PFSK-1 (cell line): ENCODE measurements at regions not wholly inside any gene's neighbourhood (a gene's known extent, or its start where the extent isn't known, plus 50 kb on each side); places are given as distances from the start of the nearest gene placed in this dataset.

Source experiments
- FOXP2 ChIP-seq: optimal IDR thresholded peaks from 2 replicates; pipeline ENCODE3; 2011; ENCODE audit warnings: borderline replicate concordance, control low read depth, inconsistent platforms; ENCODE audit not compliant: insufficient read depth; ENCODE audit errors: extremely low read length, extremely low read depth
- POLR2AphosphoS5 ChIP-seq: IDR thresholded peaks from 2 replicates; pipeline ENCODE4 v1.6.1; 2012; ENCODE audit warnings: low read depth, mild to moderate bottlenecking, control low read depth, low read length, moderate library complexity
- REST ChIP-seq, 2 experiments: IDR thresholded peaks; 2 replicates each; pipeline versions ENCODE4 v1.6.1 to v1.8.0; 2011 to 2012; ENCODE audit warnings: low read depth in 2 of 2, low read length in 2 of 2, control low read depth in 1 of 2, inconsistent platforms in 1 of 2, mild to moderate bottlenecking in 1 of 2, moderate library complexity in 1 of 2; ENCODE audit not compliant: insufficient read depth in 1 of 2
- SIN3A ChIP-seq: IDR thresholded peaks from 2 replicates; pipeline ENCODE4 v1.6.1; 2012; ENCODE audit warnings: mild to moderate bottlenecking, low read length, moderate library complexity, borderline replicate concordance; ENCODE audit not compliant: insufficient read depth
- TAF1 ChIP-seq: IDR thresholded peaks from 2 replicates; pipeline ENCODE4 v1.6.1; 2012; ENCODE audit warnings: low read length, control low read depth, borderline replicate concordance; ENCODE audit not compliant: insufficient read depth

GRCh38 chrX:10795721-10796120, 175.3 kb upstream of the MID1 start:
- TF ChIP-seq POLR2AphosphoS5 (no peak), REST (IDR thresholded peaks at IDR 0.05; ENCODE audit: insufficient read depth in 1 of 2, low read depth in 2 of 2, low read length in 2 of 2) (no peak), TAF1 (no peak), FOXP2 (no peak), SIN3A (no peak)

DNA sequence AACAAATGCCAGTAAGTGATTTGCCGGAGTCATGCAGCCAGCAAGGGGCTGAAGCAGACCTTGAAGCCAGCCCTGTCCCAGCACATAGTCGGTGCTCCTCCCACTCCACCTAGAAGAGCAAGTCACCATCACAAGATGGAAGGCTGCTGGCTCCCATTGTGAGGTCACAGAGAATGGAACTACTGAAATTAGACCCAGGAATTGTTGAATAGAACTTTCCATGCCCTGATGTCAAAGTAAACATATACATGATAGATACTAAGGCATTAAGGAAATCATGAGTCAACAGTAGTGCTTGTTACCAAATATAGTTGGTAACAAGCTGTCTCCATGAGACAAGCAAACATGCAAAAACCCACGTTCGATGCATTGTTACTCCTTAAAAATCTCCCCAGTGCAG, 177.1 kb upstream of the MID1 start:
- TF ChIP-seq REST (IDR thresholded peaks at IDR 0.05; ENCODE audit: insufficient read depth in 1 of 2, low read depth in 2 of 2, low read length in 2 of 2) (no peak), SIN3A (no peak), TAF1 (no peak), FOXP2 (no peak), POLR2AphosphoS5 (no peak)

GRCh38 chrX:10798041-10798440, 177.7 kb upstream of the MID1 start:
- TF ChIP-seq TAF1: no peak

DNA sequence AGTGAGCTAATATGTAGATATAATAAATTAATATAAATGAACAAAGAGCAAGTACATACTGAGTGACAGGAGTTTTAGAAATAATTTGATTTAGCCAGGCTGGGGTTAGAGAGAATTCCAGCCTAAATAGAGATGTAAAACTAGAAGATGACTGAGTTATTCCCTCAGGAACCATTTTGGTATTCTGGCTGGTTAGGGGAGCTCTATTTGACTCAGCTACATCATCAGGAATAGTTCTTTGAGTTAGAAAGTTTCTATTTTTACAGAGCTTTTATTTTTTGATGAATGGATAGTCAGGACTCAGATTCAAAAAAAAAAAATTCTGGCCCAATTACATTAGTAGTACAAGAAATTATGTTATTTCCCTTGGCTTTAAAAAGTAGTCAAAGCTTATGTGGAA, 180.4 kb upstream of the MID1 start:
- no peak for TF ChIP-seq TAF1
- no peak for TF ChIP-seq REST (IDR thresholded peaks at IDR 0.05; ENCODE audit: insufficient read depth in 1 of 2, low read depth in 2 of 2, low read length in 2 of 2)
- no peak for TF ChIP-seq SIN3A
- TF ChIP-seq POLR2AphosphoS5: no peak
- TF ChIP-seq FOXP2: no peak

DNA sequence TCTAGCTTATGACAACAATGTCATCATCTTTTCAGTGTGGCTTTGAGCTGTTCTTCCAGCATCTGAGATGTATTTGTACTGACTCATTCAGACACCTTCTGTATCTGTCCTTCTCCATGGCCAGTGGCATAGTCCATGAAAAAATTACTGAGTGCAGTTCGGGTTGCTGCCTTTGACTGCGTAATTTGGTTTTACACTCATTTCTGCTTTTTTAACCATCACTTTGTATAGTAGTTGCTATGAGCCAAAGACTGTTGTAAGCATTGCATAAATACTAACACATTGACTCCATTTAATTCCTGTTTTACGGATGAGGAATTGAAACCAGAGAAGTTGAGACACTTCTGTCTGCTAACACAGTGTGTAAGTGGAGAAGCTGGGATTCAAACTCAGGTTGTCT, 190.7 kb upstream of the MID1 start:
- TF ChIP-seq SIN3A (no peak), FOXP2 (no peak), REST (IDR thresholded peaks at IDR 0.05; ENCODE audit: insufficient read depth in 1 of 2, low read depth in 2 of 2, low read length in 2 of 2) (no peak), TAF1 (no peak), POLR2AphosphoS5 (no peak)
